Activated naive CD4-positive, alpha-beta T cell treated with anti-CD3 and anti-CD28 coated beads, Interleukin-2, amount 50 U/mL, for 24 hours (primary cell): ENCODE measurements at regions not wholly inside any gene's neighbourhood (a gene's known extent, or its start where the extent isn't known, plus 50 kb on each side); places are given as distances from the start of the nearest gene placed in this dataset.
"Not testable (repeated sequence)": the region's sequence is repeated elsewhere in the genome, so short reads cannot be mapped to it uniquely, and the experiment has no call there.

Experiments used
- H3K27ac Mint-ChIP-seq: one replicate; pipeline ENCODE4 v1.8.0; 2021; ENCODE audit warnings: mild to moderate bottlenecking, mixed read lengths
- H3K27me3 Mint-ChIP-seq: one replicate; pipeline ENCODE4 v1.8.0; 2021; ENCODE audit warnings: mixed read lengths
- H3K36me3 Mint-ChIP-seq: one replicate; pipeline ENCODE4 v1.8.0; 2021; ENCODE audit warnings: mixed read lengths
- H3K4me1 Mint-ChIP-seq: one replicate; pipeline ENCODE4 v1.8.0; 2021; ENCODE audit warnings: mixed read lengths
- H3K4me3 Mint-ChIP-seq: one replicate; pipeline ENCODE4 v1.8.0; 2021; ENCODE audit warnings: mild to moderate bottlenecking, mixed read lengths
- H3K9me3 Mint-ChIP-seq: one replicate; pipeline ENCODE4 v1.8.0; 2021; ENCODE audit warnings: mixed read lengths

- not testable (repeated sequence) for H3K36me3 Mint-ChIP-seq, H3K4me1 Mint-ChIP-seq, H3K27ac Mint-ChIP-seq, H3K4me3 Mint-ChIP-seq, H3K9me3 Mint-ChIP-seq
- H3K27me3 Mint-ChIP-seq: peaks cover 13% of the 10 kb centered on the region
These were observed 57.0 kb upstream of the NEUROD1 start for GRCh38 chr2:181737302-181737701.

- Mint-ChIP-seq H3K4me3 (no peak overlapping the region), H3K4me1 (no peaks in the 10 kb centered on the region), H3K27ac (no peak overlapping the region), H3K36me3 (peaks cover 2% of the 10 kb centered on the region), H3K27me3 (peaks cover 7% of the 10 kb centered on the region), H3K9me3 (peaks cover 1% of the 10 kb centered on the region)
These were observed 57.8 kb upstream of the NEUROD1 start for GRCh38 chr2:181738074-181738473.

- no peak overlapping the region for H3K4me3 Mint-ChIP-seq
- H3K9me3 Mint-ChIP-seq: no peaks in the 10 kb centered on the region
- no peak overlapping the region for H3K27ac Mint-ChIP-seq
- peaks cover 2% of the 10 kb centered on the region for H3K36me3 Mint-ChIP-seq
- H3K4me1 Mint-ChIP-seq: no peaks in the 10 kb centered on the region
- H3K27me3 Mint-ChIP-seq: peaks cover 6% of the 10 kb centered on the region
These were observed 58.2 kb upstream of the NEUROD1 start for GRCh38 chr2:181738563-181738962.

GRCh38 chr2:181741756-181742155 lies 61.4 kb upstream of the NEUROD1 start:
- H3K36me3 Mint-ChIP-seq: peaks cover 2% of the 10 kb centered on the region
- no peaks in the 10 kb centered on the region for H3K9me3 Mint-ChIP-seq
- no peak overlapping the region for H3K27ac Mint-ChIP-seq
- H3K4me3 Mint-ChIP-seq: no peak overlapping the region
- peaks cover 2% of the 10 kb centered on the region for H3K27me3 Mint-ChIP-seq
- no peaks in the 10 kb centered on the region for H3K4me1 Mint-ChIP-seq

- no peaks in the 10 kb centered on the region for H3K36me3 Mint-ChIP-seq
- H3K9me3 Mint-ChIP-seq: no peaks in the 10 kb centered on the region
- H3K4me3 Mint-ChIP-seq: no peak overlapping the region
- H3K4me1 Mint-ChIP-seq: no peaks in the 10 kb centered on the region
- H3K27me3 Mint-ChIP-seq: no peaks in the 10 kb centered on the region
- H3K27ac Mint-ChIP-seq: no peak overlapping the region
These were observed 62.0 kb upstream of the NEUROD1 start for GRCh38 chr2:181742361-181742760.

- no peaks in the 10 kb centered on the region for H3K27me3 Mint-ChIP-seq
- no peak overlapping the region for H3K27ac Mint-ChIP-seq
- no peaks in the 10 kb centered on the region for H3K36me3 Mint-ChIP-seq
- H3K9me3 Mint-ChIP-seq: no peaks in the 10 kb centered on the region
- no peak overlapping the region for H3K4me3 Mint-ChIP-seq
- H3K4me1 Mint-ChIP-seq: no peaks in the 10 kb centered on the region
These were observed 62.8 kb upstream of the NEUROD1 start for GRCh38 chr2:181742922-181743722.

- Mint-ChIP-seq H3K36me3 (no peaks in the 10 kb centered on the region), H3K4me3 (no peak overlapping the region), H3K27ac (no peak overlapping the region), H3K4me1 (no peaks in the 10 kb centered on the region), H3K27me3 (no peaks in the 10 kb centered on the region), H3K9me3 (no peaks in the 10 kb centered on the region)
These were observed 63.4 kb upstream of the NEUROD1 start for GRCh38 chr2:181743723-181744031.

- no peaks in the 10 kb centered on the region for H3K36me3 Mint-ChIP-seq
- no peaks in the 10 kb centered on the region for H3K4me1 Mint-ChIP-seq
- H3K4me3 Mint-ChIP-seq: no peak overlapping the region
- H3K9me3 Mint-ChIP-seq: no peaks in the 10 kb centered on the region
- H3K27ac Mint-ChIP-seq: no peak overlapping the region
- peaks cover 3% of the 10 kb centered on the region for H3K27me3 Mint-ChIP-seq
These were observed 65.7 kb upstream of the NEUROD1 start for GRCh38 chr2:181745796-181746540.

GRCh38 chr2:181746844-181747243 lies 66.5 kb upstream of the NEUROD1 start:
- peaks cover 5% of the 10 kb centered on the region for H3K27me3 Mint-ChIP-seq
- H3K36me3 Mint-ChIP-seq: no peaks in the 10 kb centered on the region
- H3K27ac Mint-ChIP-seq: no peak overlapping the region
- H3K4me1 Mint-ChIP-seq: no peaks in the 10 kb centered on the region
- H3K4me3 Mint-ChIP-seq: no peak overlapping the region
- no peaks in the 10 kb centered on the region for H3K9me3 Mint-ChIP-seq

- Mint-ChIP-seq H3K4me3 (no peak overlapping the region), H3K27me3 (peaks cover 7% of the 10 kb centered on the region), H3K9me3 (no peaks in the 10 kb centered on the region), H3K4me1 (no peaks in the 10 kb centered on the region), H3K27ac (no peak overlapping the region), H3K36me3 (no peaks in the 10 kb centered on the region)
These were observed 70.0 kb upstream of the NEUROD1 start for GRCh38 chr2:181750305-181750704.

- H3K9me3 Mint-ChIP-seq: no peaks in the 10 kb centered on the region
- H3K36me3 Mint-ChIP-seq: no peaks in the 10 kb centered on the region
- H3K27me3 Mint-ChIP-seq: peaks cover 10% of the 10 kb centered on the region
- H3K4me3 Mint-ChIP-seq: no peak overlapping the region
- no peak overlapping the region for H3K27ac Mint-ChIP-seq
- no peaks in the 10 kb centered on the region for H3K4me1 Mint-ChIP-seq
These were observed 71.1 kb upstream of the NEUROD1 start for GRCh38 chr2:181751266-181752030.

GRCh38 chr2:181752301-181752700 lies 72.0 kb upstream of the NEUROD1 start:
- H3K4me1 Mint-ChIP-seq: no peaks in the 10 kb centered on the region
- H3K36me3 Mint-ChIP-seq: no peaks in the 10 kb centered on the region
- no peaks in the 10 kb centered on the region for H3K9me3 Mint-ChIP-seq
- H3K27ac Mint-ChIP-seq: no peak overlapping the region
- H3K27me3 Mint-ChIP-seq: peaks cover 10% of the 10 kb centered on the region
- H3K4me3 Mint-ChIP-seq: no peak overlapping the region

GRCh38 chr2:181753686-181754085 lies 73.4 kb upstream of the NEUROD1 start:
- Mint-ChIP-seq H3K4me1 (no peaks in the 10 kb centered on the region), H3K4me3 (no peak overlapping the region), H3K36me3 (no peaks in the 10 kb centered on the region), H3K9me3 (no peaks in the 10 kb centered on the region), H3K27me3 (peaks cover 10% of the 10 kb centered on the region), H3K27ac (no peak overlapping the region)

- Mint-ChIP-seq H3K27ac (no peak overlapping the region), H3K4me1 (no peaks in the 10 kb centered on the region), H3K9me3 (no peaks in the 10 kb centered on the region), H3K4me3 (no peak overlapping the region), H3K36me3 (no peaks in the 10 kb centered on the region), H3K27me3 (peaks cover 10% of the 10 kb centered on the region)
These were observed 73.8 kb upstream of the NEUROD1 start for GRCh38 chr2:181754105-181754504.

- Mint-ChIP-seq H3K9me3 (no peaks in the 10 kb centered on the region), H3K4me1 (no peaks in the 10 kb centered on the region), H3K36me3 (no peaks in the 10 kb centered on the region), H3K27ac (no peak overlapping the region), H3K4me3 (no peak overlapping the region), H3K27me3 (peaks cover 8% of the 10 kb centered on the region)
These were observed 74.9 kb upstream of the NEUROD1 start for GRCh38 chr2:181755181-181755580.

- Mint-ChIP-seq H3K4me1 (no peaks in the 10 kb centered on the region), H3K36me3 (no peaks in the 10 kb centered on the region), H3K27ac (no peak overlapping the region), H3K4me3 (no peak overlapping the region), H3K27me3 (peaks cover 3% of the 10 kb centered on the region), H3K9me3 (no peaks in the 10 kb centered on the region)
These were observed 80.2 kb upstream of the NEUROD1 start for GRCh38 chr2:181760521-181760920.
